HEK293 (cell line): ENCODE measurements at regions not wholly inside any gene's neighbourhood (a gene's known extent, or its start where the extent isn't known, plus 50 kb on each side); places are given as distances from the start of the nearest gene placed in this dataset.

Experiments
- CTCF ChIA-PET: fragments of 350-600 bp; formaldehyde crosslinking; extraction: SDS; loops from one replicate; lab custom pipeline; 2021; ENCODE audit warnings: antibody characterized with exemption; lab: Yijun Ruan, JAX
- POLR2A ChIA-PET: fragments of 300-600 bp; formaldehyde crosslinking; extraction: SDS; loops from one replicate; lab custom pipeline; 2020; ENCODE audit warnings: antibody characterized with exemption, inconsistent platforms; lab: Yijun Ruan, JAX
- H3K27ac ChIP-seq: fragments of 200-500 bp; sonication (Bioruptor generic); 2 replicates; pipeline ENCODE4 v1.5.1; 2014; ENCODE audit warnings: low read depth, low read length, control low read depth, inconsistent platforms; ENCODE audit errors: extremely low read depth
- H3K36me3 ChIP-seq, 2 experiments: fragments of 200-500 bp in 1 of 2; sonication (Bioruptor generic) in 1 of 2; 1 replicate in 1 of 2; 2 replicates in 1 of 2; pipeline ENCODE4 v1.5.1; 2014 to 2017; ENCODE audit warnings: inconsistent platforms in 2 of 2, low read length in 2 of 2; ENCODE audit not compliant: control insufficient read depth in 2 of 2, insufficient read depth in 1 of 2
- H3K4me1 ChIP-seq: fragments of 200-500 bp; sonication (Bioruptor generic); 2 replicates; pipeline ENCODE4 v1.5.1; 2014; ENCODE audit warnings: mild to moderate bottlenecking, low read length, inconsistent platforms; ENCODE audit not compliant: control insufficient read depth, insufficient read depth
- H3K4me3 ChIP-seq: 2 replicates; pipeline ENCODE4 v1.5.1; 2011; ENCODE audit warnings: low read depth, mild to moderate bottlenecking, control low read depth, low read length, moderate library complexity
- H3K9me3 ChIP-seq: fragments of 200-500 bp; sonication (Bioruptor generic); 2 replicates; pipeline ENCODE4 v1.5.1; 2014; ENCODE audit warnings: low read depth, low read length, inconsistent platforms; ENCODE audit not compliant: control insufficient read depth, insufficient read depth
- GLI4 ChIP-seq: fragments of 450-650 bp; formaldehyde crosslinking; IDR thresholded peaks from 2 replicates; pipeline ENCODE4 v1.5.1; 2016; ENCODE audit warnings: missing biosample characterization, missing genetic modification characterization
- SETDB1 ChIP-seq: IDR thresholded peaks from one replicate; pipeline ENCODE4 v1.6.1; 2017; ENCODE audit warnings: mild to moderate bottlenecking, low read length, moderate library complexity, mixed read lengths; ENCODE audit not compliant: insufficient read length
- ZFP37 ChIP-seq: fragments of 450-650 bp; formaldehyde crosslinking; IDR thresholded peaks from 2 replicates; pipeline ENCODE4 v1.5.1; 2016; ENCODE audit warnings: missing biosample characterization, missing genetic modification characterization
- ZFP69B ChIP-seq: fragments of 450-650 bp; formaldehyde crosslinking; IDR thresholded peaks from 2 replicates; pipeline ENCODE4 v1.5.1; 2016; ENCODE audit warnings: missing biosample characterization, missing genetic modification characterization
- ZNF202 ChIP-seq: fragments of 450-650 bp; formaldehyde crosslinking; IDR thresholded peaks from 2 replicates; pipeline ENCODE4 v1.5.1; 2016; ENCODE audit warnings: missing biosample characterization, missing genetic modification characterization, borderline replicate concordance
- ZNF211 ChIP-seq: fragments of 450-650 bp; formaldehyde crosslinking; IDR thresholded peaks from 2 replicates; pipeline ENCODE4 v1.5.1; 2016; ENCODE audit warnings: low read depth, missing biosample characterization, missing genetic modification characterization
- ZNF214 ChIP-seq: fragments of 450-650 bp; formaldehyde crosslinking; IDR thresholded peaks from 2 replicates; pipeline ENCODE4 v1.5.1; 2017; ENCODE audit warnings: missing biosample characterization, mild to moderate bottlenecking, missing genetic modification characterization, borderline replicate concordance
- ZNF391 ChIP-seq: fragments of 450-650 bp; formaldehyde crosslinking; IDR thresholded peaks from 2 replicates; pipeline ENCODE4 v1.5.1; 2016; ENCODE audit warnings: low read depth, missing biosample characterization, missing genetic modification characterization, borderline replicate concordance
- ZNF426 ChIP-seq: fragments of 450-650 bp; formaldehyde crosslinking; IDR thresholded peaks from 2 replicates; pipeline ENCODE4 v1.5.1; 2017; ENCODE audit warnings: missing biosample characterization, missing genetic modification characterization, mild to moderate bottlenecking, inconsistent platforms, moderate library complexity
- ZNF501 ChIP-seq: fragments of 450-650 bp; formaldehyde crosslinking; IDR thresholded peaks from 2 replicates; pipeline ENCODE4 v1.5.1; 2016; ENCODE audit warnings: missing biosample characterization, missing genetic modification characterization
- ZNF610 ChIP-seq: fragments of 450-650 bp; formaldehyde crosslinking; IDR thresholded peaks from 2 replicates; pipeline ENCODE4 v1.5.1; 2016; ENCODE audit warnings: missing biosample characterization, missing genetic modification characterization, borderline replicate concordance
- ZNF654 ChIP-seq: fragments of 450-650 bp; formaldehyde crosslinking; IDR thresholded peaks from 2 replicates; pipeline ENCODE4 v1.5.1; 2016; ENCODE audit warnings: low read depth, missing biosample characterization, missing genetic modification characterization
- TF ChIP-seq, protein P1 (sequence below): fragments of 450-650 bp; formaldehyde crosslinking; optimal IDR thresholded peaks from 2 replicates; pipeline ENCODE3; 2016; ENCODE audit warnings: missing biosample characterization, mild to moderate bottlenecking, missing genetic modification characterization
- TF ChIP-seq, protein P2 (sequence below): fragments of 450-650 bp; formaldehyde crosslinking; IDR thresholded peaks from 2 replicates; pipeline ENCODE4 v1.5.1; 2016; ENCODE audit warnings: missing biosample characterization, missing genetic modification characterization
- TF ChIP-seq, protein P3 (sequence below): fragments of 450-650 bp; formaldehyde crosslinking; IDR thresholded peaks from 2 replicates; pipeline ENCODE4 v1.5.1; 2016; ENCODE audit warnings: missing biosample characterization, missing genetic modification characterization
- TF ChIP-seq, protein P4 (sequence below): fragments of 450-650 bp; formaldehyde crosslinking; IDR thresholded peaks from 2 replicates; pipeline ENCODE4 v1.5.1; 2016; ENCODE audit warnings: missing biosample characterization, missing genetic modification characterization
- TF ChIP-seq, protein P5 (sequence below): fragments of 450-650 bp; formaldehyde crosslinking; IDR thresholded peaks from 2 replicates; pipeline ENCODE4 v1.5.1; 2016; ENCODE audit warnings: missing biosample characterization, missing genetic modification characterization

DNA sequence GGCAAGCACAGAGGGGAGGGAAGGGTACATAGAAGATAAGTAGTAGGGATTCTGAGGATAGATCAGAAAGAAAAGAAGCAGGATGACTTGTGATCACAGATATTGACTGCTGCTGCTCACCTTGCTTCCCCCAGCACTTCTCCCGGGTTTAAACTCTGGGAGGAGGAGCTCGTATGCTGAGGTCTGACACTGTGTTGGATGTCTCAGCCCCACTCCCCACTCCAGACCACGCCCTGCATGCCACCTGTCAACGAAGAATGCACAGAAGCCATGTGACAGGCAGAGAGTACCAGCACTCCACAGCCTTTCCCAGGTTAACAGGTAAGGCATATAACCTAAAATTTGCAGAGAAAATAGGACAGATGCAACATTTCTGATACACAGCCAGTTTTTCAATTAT, 388.9 kb downstream of the TNS3 start:
- TF ChIP-seq ZNF214 (tag by site-specific recombination) (no peak), ZNF610 (tag by site-specific recombination) (no peak), ZFP37 (tag by site-specific recombination) (no peak)
- TF ChIP-seq, protein P1, sequence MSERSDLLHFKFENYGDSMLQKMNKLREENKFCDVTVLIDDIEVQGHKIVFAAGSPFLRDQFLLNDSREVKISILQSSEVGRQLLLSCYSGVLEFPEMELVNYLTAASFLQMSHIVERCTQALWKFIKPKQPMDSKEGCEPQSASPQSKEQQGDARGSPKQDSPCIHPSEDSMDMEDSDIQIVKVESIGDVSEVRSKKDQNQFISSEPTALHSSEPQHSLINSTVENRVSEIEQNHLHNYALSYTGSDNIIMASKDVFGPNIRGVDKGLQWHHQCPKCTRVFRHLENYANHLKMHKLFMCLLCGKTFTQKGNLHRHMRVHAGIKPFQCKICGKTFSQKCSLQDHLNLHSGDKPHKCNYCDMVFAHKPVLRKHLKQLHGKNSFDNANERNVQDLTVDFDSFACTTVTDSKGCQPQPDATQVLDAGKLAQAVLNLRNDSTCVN (tag by site-specific recombination), result no peak
- TF ChIP-seq, protein P2, sequence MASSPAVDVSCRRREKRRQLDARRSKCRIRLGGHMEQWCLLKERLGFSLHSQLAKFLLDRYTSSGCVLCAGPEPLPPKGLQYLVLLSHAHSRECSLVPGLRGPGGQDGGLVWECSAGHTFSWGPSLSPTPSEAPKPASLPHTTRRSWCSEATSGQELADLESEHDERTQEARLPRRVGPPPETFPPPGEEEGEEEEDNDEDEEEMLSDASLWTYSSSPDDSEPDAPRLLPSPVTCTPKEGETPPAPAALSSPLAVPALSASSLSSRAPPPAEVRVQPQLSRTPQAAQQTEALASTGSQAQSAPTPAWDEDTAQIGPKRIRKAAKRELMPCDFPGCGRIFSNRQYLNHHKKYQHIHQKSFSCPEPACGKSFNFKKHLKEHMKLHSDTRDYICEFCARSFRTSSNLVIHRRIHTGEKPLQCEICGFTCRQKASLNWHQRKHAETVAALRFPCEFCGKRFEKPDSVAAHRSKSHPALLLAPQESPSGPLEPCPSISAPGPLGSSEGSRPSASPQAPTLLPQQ (tag by site-specific recombination), result no peak
- TF ChIP-seq, protein P3, sequence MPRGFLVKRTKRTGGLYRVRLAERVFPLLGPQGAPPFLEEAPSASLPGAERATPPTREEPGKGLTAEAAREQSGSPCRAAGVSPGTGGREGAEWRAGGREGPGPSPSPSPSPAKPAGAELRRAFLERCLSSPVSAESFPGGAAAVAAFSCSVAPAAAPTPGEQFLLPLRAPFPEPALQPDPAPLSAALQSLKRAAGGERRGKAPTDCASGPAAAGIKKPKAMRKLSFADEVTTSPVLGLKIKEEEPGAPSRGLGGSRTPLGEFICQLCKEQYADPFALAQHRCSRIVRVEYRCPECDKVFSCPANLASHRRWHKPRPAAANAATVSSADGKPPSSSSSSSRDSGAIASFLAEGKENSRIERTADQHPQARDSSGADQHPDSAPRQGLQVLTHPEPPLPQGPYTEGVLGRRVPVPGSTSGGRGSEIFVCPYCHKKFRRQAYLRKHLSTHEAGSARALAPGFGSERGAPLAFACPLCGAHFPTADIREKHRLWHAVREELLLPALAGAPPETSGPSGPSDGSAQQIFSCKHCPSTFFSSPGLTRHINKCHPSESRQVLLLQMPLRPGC (tag by site-specific recombination), result no peak
- Histone ChIP-seq H3K36me3 (no peaks in the 10 kb centered on the region), H3K9me3 (no peaks in the 10 kb centered on the region), H3K27ac (no peak overlapping the region), H3K4me3 (no peak overlapping the region), H3K4me1 (no peaks in the 10 kb centered on the region)
- CTCF ChIA-PET, result interaction anchor here (1.1 kb wide), 1 partner anchor 73 kb away, joined by 5 read pairs; no protein-coding TSS in a partner anchor
- POLR2A ChIA-PET, result no interaction called here

DNA sequence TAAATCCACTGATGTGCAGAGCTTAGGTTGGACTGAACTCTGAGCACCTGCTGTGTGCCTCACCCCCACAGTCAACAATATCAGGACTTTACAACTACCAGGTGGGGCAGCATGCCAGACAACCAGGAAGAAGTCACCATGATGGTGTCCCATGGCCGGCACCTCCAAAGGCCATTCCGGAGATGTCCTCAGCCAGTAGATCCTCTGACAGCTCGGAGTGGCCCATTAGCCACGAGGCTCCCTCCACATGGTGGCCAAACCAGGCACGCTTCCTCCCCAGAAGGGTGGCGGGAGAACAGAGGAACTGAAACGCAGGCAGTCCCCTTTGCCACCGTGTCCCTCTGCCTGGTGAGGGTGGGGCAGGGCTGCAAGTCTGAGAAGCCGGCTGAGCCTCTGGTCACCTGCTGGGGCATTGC, 390.0 kb downstream of the TNS3 start:
- H3K27ac ChIP-seq, result no peak overlapping the region
- CTCF ChIA-PET, result no interaction called here

DNA sequence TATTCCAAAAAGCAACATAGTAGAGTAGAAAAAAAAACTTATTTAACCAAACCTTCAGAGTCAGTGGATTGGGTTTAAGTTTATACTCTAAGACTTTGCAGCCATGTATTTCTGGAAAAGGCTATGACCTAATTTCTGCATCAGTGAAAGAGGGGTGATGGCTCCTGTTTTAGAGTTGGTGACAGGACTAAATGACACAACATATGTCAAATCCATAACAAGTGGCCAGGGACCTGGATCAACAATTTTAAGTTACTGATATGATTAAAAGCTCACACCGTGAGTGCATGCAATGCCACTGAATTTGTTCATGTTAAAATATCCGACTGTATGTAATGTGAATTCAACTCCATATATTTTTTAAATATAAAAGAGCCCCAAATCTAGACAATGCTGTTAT, 390.6 kb downstream of the TNS3 start:
- ChIA-PET CTCF (no interaction called here), POLR2A (no interaction called here)
- Histone ChIP-seq H3K36me3 (no peaks in the 10 kb centered on the region), H3K9me3 (no peaks in the 10 kb centered on the region)
- TF ChIP-seq ZNF214 (tag by site-specific recombination), result no peak
- TF ChIP-seq, protein P4, sequence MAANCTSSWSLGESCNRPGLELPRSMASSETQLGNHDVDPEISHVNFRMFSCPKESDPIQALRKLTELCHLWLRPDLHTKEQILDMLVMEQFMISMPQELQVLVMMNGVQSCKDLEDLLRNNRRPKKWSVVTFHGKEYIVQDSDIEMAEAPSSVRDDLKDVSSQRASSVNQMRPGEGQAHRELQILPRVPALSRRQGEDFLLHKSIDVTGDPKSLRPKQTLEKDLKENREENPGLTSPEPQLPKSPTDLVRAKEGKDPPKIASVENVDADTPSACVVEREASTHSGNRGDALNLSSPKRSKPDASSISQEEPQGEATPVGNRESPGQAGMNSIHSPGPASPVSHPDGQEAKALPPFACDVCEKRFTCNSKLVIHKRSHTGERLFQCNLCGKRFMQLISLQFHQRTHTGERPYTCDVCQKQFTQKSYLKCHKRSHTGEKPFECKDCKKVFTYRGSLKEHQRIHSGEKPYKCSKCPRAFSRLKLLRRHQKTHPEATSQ, result no peak
- TF ChIP-seq, all 188 proteins: peak for 0
- H3K4me3 ChIP-seq, result no peak overlapping the region
- no peaks in the 10 kb centered on the region for H3K4me1 ChIP-seq
- no peak overlapping the region for H3K27ac ChIP-seq

More for the DNA sequence above, 390.0 kb downstream of the TNS3 start:
- POLR2A ChIA-PET, result no interaction called here
- TF ChIP-seq GLI4 (tag by site-specific recombination) (no peak), ZNF654 (tag by site-specific recombination) (no peak)
- Histone ChIP-seq H3K9me3 (no peaks in the 10 kb centered on the region), H3K36me3 (no peaks in the 10 kb centered on the region), H3K4me3 (no peak overlapping the region), H3K4me1 (no peaks in the 10 kb centered on the region)

DNA sequence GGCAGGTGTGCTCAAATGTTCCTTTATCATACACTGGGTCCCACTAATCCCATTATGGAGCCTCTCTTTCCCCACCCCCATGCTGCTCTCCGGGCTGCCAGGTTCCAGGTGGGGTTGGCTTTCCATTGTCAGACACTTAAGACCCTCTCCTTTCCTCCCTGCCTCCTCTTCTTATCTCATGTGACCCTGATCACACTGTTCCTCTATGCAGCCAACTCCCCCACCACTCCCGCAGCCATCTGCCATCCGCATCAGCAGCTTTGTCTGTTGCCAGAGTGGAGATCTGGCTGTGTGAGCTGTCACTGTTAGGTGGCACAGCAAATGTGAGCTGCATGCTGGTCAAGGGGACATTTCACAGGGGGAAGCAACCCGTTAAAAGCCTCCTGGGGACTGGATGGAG, 391.4 kb downstream of the TNS3 start:
- Histone ChIP-seq H3K9me3 (no peaks in the 10 kb centered on the region), H3K4me1 (no peaks in the 10 kb centered on the region), H3K4me3 (no peak overlapping the region), H3K36me3 (no peaks in the 10 kb centered on the region), H3K27ac (no peak overlapping the region)
- ChIA-PET CTCF (interaction anchor here (0.7 to 1.3 kb wide), 2 partner anchors 28 to 1269 kb away, joined by 3 read pairs; partner anchors contain the start of gene IGFBP3), POLR2A (no interaction called here)
- no peak for TF ChIP-seq ZNF391
- no peak for TF ChIP-seq ZFP69B (tag by site-specific recombination)
- no peak for TF ChIP-seq SETDB1
- TF ChIP-seq ZNF501 (tag by site-specific recombination), result no peak
- TF ChIP-seq ZNF211 (tag by site-specific recombination), result no peak
- TF ChIP-seq, protein P5, sequence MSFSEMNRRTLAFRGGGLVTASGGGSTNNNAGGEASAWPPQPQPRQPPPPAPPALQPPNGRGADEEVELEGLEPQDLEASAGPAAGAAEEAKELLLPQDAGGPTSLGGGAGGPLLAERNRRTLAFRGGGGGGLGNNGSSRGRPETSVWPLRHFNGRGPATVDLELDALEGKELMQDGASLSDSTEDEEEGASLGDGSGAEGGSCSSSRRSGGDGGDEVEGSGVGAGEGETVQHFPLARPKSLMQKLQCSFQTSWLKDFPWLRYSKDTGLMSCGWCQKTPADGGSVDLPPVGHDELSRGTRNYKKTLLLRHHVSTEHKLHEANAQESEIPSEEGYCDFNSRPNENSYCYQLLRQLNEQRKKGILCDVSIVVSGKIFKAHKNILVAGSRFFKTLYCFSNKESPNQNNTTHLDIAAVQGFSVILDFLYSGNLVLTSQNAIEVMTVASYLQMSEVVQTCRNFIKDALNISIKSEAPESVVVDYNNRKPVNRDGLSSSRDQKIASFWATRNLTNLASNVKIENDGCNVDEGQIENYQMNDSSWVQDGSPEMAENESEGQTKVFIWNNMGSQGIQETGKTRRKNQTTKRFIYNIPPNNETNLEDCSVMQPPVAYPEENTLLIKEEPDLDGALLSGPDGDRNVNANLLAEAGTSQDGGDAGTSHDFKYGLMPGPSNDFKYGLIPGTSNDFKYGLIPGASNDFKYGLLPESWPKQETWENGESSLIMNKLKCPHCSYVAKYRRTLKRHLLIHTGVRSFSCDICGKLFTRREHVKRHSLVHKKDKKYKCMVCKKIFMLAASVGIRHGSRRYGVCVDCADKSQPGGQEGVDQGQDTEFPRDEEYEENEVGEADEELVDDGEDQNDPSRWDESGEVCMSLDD, result no peak
- no peak for TF ChIP-seq ZNF426 (tag by site-specific recombination)
- TF ChIP-seq ZNF202 (tag by site-specific recombination), result no peak
- TF ChIP-seq, protein P2 (tag by site-specific recombination), result no peak
